Endodermal cell (in vitro differentiated cells): ENCODE measurements at regions not wholly inside any gene's neighbourhood (a gene's known extent, or its start where the extent isn't known, plus 50 kb on each side); places are given as distances from the start of the nearest gene placed in this dataset.
A peak's percentile ranks its signal among the peaks of the same experiment; 100 is the strongest.

ENCODE experiments used
- DNase-seq: peaks from one replicate; pipeline ENCODE4 v3.0.0-alpha.2; 2017
- H3K27ac ChIP-seq: 2 replicates; pipeline ENCODE4 v1.5.1; 2013; ENCODE audit warnings: mild to moderate bottlenecking, low read depth, low read length, moderate library complexity
- H3K27me3 ChIP-seq: 2 replicates; pipeline ENCODE4 v1.6.1; 2013; ENCODE audit warnings: mild to moderate bottlenecking, low read length, moderate library complexity; ENCODE audit not compliant: insufficient read depth, control insufficient read depth, poor library complexity, severe bottlenecking
- H3K36me3 ChIP-seq: 2 replicates; pipeline ENCODE4 v1.7.0; 2013; ENCODE audit warnings: mild to moderate bottlenecking, low read length, moderate library complexity; ENCODE audit not compliant: control insufficient read depth, insufficient read depth
- H3K4me1 ChIP-seq: one replicate; pipeline ENCODE4 v1.7.0; 2013; ENCODE audit warnings: low read length; ENCODE audit not compliant: control insufficient read depth, insufficient read depth
- H3K4me3 ChIP-seq: 2 replicates; pipeline ENCODE4 v1.5.1; 2013; ENCODE audit warnings: mild to moderate bottlenecking, low read length, moderate library complexity
- H3K9ac ChIP-seq: 2 replicates; pipeline ENCODE4 v1.6.1; 2013; ENCODE audit warnings: mild to moderate bottlenecking, low read length, moderate library complexity; ENCODE audit not compliant: poor library complexity, severe bottlenecking; ENCODE audit errors: extremely low read depth
- H3K9me3 ChIP-seq: 2 replicates; pipeline ENCODE4 v1.6.1; 2013; ENCODE audit warnings: mild to moderate bottlenecking, low read length, moderate library complexity; ENCODE audit not compliant: control insufficient read depth
- H3K27ac Mint-ChIP-seq: 2 replicates; pipeline ENCODE4 v1.8.0; 2020; ENCODE audit warnings: mixed read lengths
- H3K27me3 Mint-ChIP-seq: 2 replicates; pipeline ENCODE4 v1.8.0; 2021; ENCODE audit warnings: mild to moderate bottlenecking, mixed read lengths; ENCODE audit not compliant: insufficient read depth
- H3K36me3 Mint-ChIP-seq: 2 replicates; pipeline ENCODE4 v1.8.0; 2020; ENCODE audit warnings: low read depth, mixed read lengths
- H3K4me1 Mint-ChIP-seq: 2 replicates; pipeline ENCODE4 v1.8.0; 2020; ENCODE audit warnings: mixed read lengths
- H3K4me3 Mint-ChIP-seq: 2 replicates; pipeline ENCODE4 v1.8.0; 2020; ENCODE audit warnings: mild to moderate bottlenecking, moderate library complexity, mixed read lengths
- H3K9me3 Mint-ChIP-seq: 2 replicates; pipeline ENCODE4 v1.8.0; 2020; ENCODE audit warnings: mild to moderate bottlenecking, mixed read lengths
- WGBS, 2 experiments: methylation state at CpG; one replicate each; pipeline versions ENCODE4 v1.1.5 to v1.1.7; 2013; ENCODE audit warnings: missing lambda C conversion rate in 2 of 2, mixed read lengths in 1 of 2; ENCODE audit not compliant: insufficient coverage in 1 of 2, insufficient read length in 1 of 2; 5-methylcytosine and 5-hydroxymethylcytosine counted together
- TF ChIP-seq, protein P1 (sequence below): fragments of 200-600 bp; sonication (generic); conservative IDR thresholded peaks from 2 replicates; pipeline ENCODE4 v1.5.0; 2021; ENCODE audit warnings: antibody characterized with exemption, mild to moderate bottlenecking

DNA sequence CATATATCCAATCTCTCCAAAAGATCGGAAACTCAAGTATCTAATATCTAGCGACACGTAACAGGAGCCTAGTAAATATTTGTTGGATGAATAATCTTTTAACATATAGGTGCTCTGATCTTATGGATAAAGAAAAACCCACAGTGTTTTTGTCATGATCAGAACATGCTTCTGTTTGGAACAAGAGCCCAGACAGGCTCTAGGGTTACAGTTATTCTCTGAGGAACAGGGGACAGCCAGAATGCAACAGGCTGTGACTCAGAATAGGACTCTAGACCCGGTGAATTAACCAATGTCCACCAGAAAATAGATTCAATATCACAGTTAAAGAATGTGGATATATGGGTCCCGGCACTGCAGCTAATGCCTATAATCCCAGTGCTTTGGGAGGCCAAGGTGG lies 296.1 kb upstream of the FZD8 start:
- H3K4me1 ChIP-seq: no peaks in the 10 kb centered on the region
- WGBS, 2 experiments: 93 to 100% methylated on average over 1 to 5 of the region's 5 CpGs
- no peak overlapping the region for H3K27ac Mint-ChIP-seq
- no peaks in the 10 kb centered on the region for H3K27me3 ChIP-seq
- peaks cover 10% of the 10 kb centered on the region for H3K27me3 Mint-ChIP-seq
- H3K4me1 Mint-ChIP-seq: peaks cover 28% of the 10 kb centered on the region
- no peaks in the 10 kb centered on the region for H3K36me3 ChIP-seq
- no peak overlapping the region for H3K9ac ChIP-seq
- H3K36me3 Mint-ChIP-seq: no peaks in the 10 kb centered on the region
- H3K27ac ChIP-seq: no peak overlapping the region
- no peak for DNase-seq
- no peaks in the 10 kb centered on the region for H3K9me3 Mint-ChIP-seq
- TF ChIP-seq, protein P1, sequence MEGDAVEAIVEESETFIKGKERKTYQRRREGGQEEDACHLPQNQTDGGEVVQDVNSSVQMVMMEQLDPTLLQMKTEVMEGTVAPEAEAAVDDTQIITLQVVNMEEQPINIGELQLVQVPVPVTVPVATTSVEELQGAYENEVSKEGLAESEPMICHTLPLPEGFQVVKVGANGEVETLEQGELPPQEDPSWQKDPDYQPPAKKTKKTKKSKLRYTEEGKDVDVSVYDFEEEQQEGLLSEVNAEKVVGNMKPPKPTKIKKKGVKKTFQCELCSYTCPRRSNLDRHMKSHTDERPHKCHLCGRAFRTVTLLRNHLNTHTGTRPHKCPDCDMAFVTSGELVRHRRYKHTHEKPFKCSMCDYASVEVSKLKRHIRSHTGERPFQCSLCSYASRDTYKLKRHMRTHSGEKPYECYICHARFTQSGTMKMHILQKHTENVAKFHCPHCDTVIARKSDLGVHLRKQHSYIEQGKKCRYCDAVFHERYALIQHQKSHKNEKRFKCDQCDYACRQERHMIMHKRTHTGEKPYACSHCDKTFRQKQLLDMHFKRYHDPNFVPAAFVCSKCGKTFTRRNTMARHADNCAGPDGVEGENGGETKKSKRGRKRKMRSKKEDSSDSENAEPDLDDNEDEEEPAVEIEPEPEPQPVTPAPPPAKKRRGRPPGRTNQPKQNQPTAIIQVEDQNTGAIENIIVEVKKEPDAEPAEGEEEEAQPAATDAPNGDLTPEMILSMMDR: no peak
- H3K9me3 ChIP-seq: no peaks in the 10 kb centered on the region
- no peak overlapping the region for H3K4me3 ChIP-seq
- no peak overlapping the region for H3K4me3 Mint-ChIP-seq

DNA sequence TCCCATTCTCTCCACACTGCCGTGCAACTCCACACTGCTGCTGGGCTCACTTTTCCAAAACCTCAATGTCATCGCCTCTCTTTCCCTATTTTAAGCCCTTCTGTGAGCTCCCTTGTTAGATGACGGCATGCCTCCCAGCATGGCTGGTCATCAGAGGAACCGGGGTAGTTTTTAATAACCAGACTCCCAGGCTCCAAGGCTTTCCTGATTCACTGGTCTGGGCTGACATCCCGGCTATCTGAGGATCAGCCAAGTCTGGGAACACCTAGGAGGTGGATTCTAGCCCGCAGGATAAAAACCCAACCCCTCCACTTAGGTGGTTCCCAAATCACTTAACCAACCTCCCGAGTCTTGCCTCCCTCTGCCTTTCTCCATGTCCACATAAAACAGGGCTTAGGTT lies 295.4 kb upstream of the FZD8 start:
- no peak overlapping the region for H3K4me3 Mint-ChIP-seq
- no peaks in the 10 kb centered on the region for H3K36me3 ChIP-seq
- WGBS, 2 experiments: 90 to 93% methylated on average over 7 of the region's 7 CpGs
- no peak overlapping the region for H3K27ac ChIP-seq
- no peak overlapping the region for H3K4me3 ChIP-seq
- H3K36me3 Mint-ChIP-seq: no peaks in the 10 kb centered on the region
- H3K27ac Mint-ChIP-seq: no peak overlapping the region
- no peaks in the 10 kb centered on the region for H3K27me3 ChIP-seq
- H3K9me3 ChIP-seq: no peaks in the 10 kb centered on the region
- DNase-seq: no peak
- H3K4me1 Mint-ChIP-seq: peaks cover 33% of the 10 kb centered on the region
- no peaks in the 10 kb centered on the region for H3K9me3 Mint-ChIP-seq
- H3K4me1 ChIP-seq: no peaks in the 10 kb centered on the region
- TF ChIP-seq, protein P1: no peak
- no peak overlapping the region for H3K9ac ChIP-seq
- peaks cover 14% of the 10 kb centered on the region for H3K27me3 Mint-ChIP-seq

DNA sequence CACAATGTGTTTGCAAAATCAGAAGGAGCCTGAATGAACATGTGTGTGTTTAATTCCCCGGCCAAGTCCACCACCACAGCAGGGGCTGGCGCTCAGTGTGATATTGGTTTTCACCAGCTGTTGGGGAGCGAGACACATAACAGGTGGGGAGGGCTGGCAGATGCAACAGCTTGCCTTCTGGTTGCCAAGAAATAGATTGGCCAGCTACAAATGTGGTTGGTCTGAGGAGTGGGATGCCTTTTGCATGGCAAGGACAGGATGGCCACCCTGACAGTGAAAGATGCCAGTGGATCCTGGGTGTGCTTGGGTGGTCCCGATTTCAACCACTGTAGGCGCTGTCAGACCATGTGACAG lies 292.5 kb upstream of the FZD8 start:
- Histone ChIP-seq H3K9me3 (no peaks in the 10 kb centered on the region), H3K27me3 (no peaks in the 10 kb centered on the region), H3K36me3 (no peaks in the 10 kb centered on the region), H3K27ac (peak overlapping the region; percentile 30), H3K9ac (no peak overlapping the region), H3K4me3 (no peak overlapping the region), H3K4me1 (no peaks in the 10 kb centered on the region)
- Mint-ChIP-seq H3K27ac (no peak overlapping the region), H3K4me1 (peaks cover 20% of the 10 kb centered on the region), H3K27me3 (peaks cover 17% of the 10 kb centered on the region), H3K4me3 (no peak overlapping the region), H3K36me3 (no peaks in the 10 kb centered on the region), H3K9me3 (no peaks in the 10 kb centered on the region)
- no peak for DNase-seq
- TF ChIP-seq, protein P1: no peak
- WGBS, 2 experiments: 95% methylated on average over 5 of the region's 5 CpGs; no CpG with 5 or more reads in 1 of the 2 experiments
